Astrocyte (in vitro differentiated cells and primary cell): ENCODE measurements at regions not wholly inside any gene's neighbourhood (a gene's known extent, or its start where the extent isn't known, plus 50 kb on each side); places are given as distances from the start of the nearest gene placed in this dataset.

Source experiments
- DNase-seq: peaks from one replicate; pipeline ENCODE4 v3.0.0-alpha.2; 2010; ENCODE audit warnings: low read depth
- FAIRE-seq: peaks from 2 replicates; lab custom pipeline; 2011; peaks lifted over from hg19 to GRCh38; lab: Jason Lieb, UNC
- H2AFZ ChIP-seq: 2 replicates; pipeline ENCODE4 v1.6.0; 2012; ENCODE audit warnings: low read depth, low read length, inconsistent platforms
- H3K27ac ChIP-seq: 2 replicates; pipeline ENCODE4 v1.5.1; 2011; ENCODE audit warnings: low read depth, low read length, inconsistent platforms
- H3K27me3 ChIP-seq: 2 replicates; pipeline ENCODE4 v1.6.0; 2011; ENCODE audit warnings: low read length, inconsistent platforms; ENCODE audit not compliant: insufficient read depth
- H3K36me3 ChIP-seq: 2 replicates; pipeline ENCODE4 v1.5.1; 2011; ENCODE audit warnings: low read length, inconsistent platforms; ENCODE audit not compliant: insufficient read depth
- H3K4me1 ChIP-seq: 2 replicates; pipeline ENCODE4 v1.5.1; 2011; ENCODE audit warnings: low read length, inconsistent platforms; ENCODE audit not compliant: insufficient read depth
- H3K4me2 ChIP-seq: 2 replicates; pipeline ENCODE4 v1.6.0; 2012; ENCODE audit warnings: low read length, inconsistent platforms
- H3K4me3 ChIP-seq: 2 replicates; pipeline ENCODE4 v1.5.1; 2011; ENCODE audit warnings: low read depth, mild to moderate bottlenecking, low read length, inconsistent platforms; ENCODE audit not compliant: insufficient read depth
- H3K79me2 ChIP-seq: 2 replicates; pipeline ENCODE4 v1.6.0; 2012; ENCODE audit warnings: mild to moderate bottlenecking, low read length, inconsistent platforms; ENCODE audit not compliant: insufficient read depth
- H3K9ac ChIP-seq: 2 replicates; pipeline ENCODE4 v1.6.0; 2012; ENCODE audit warnings: mild to moderate bottlenecking, low read length, inconsistent platforms
- H3K9me3 ChIP-seq: 2 replicates; pipeline ENCODE4 v1.5.1; 2012; ENCODE audit warnings: low read depth, mild to moderate bottlenecking, low read length, inconsistent platforms; ENCODE audit not compliant: insufficient read depth
- H4K20me1 ChIP-seq: 2 replicates; pipeline ENCODE4 v1.6.0; 2012; ENCODE audit warnings: low read length, inconsistent platforms; ENCODE audit not compliant: insufficient read depth
- H3K27ac Mint-ChIP-seq: one replicate; pipeline ENCODE4 v1.8.0; 2021; ENCODE audit warnings: mild to moderate bottlenecking, mixed read lengths; ENCODE audit not compliant: unreplicated experiment
- H3K27me3 Mint-ChIP-seq: one replicate; pipeline ENCODE4 v1.8.0; 2021; ENCODE audit warnings: low read depth, mixed read lengths; ENCODE audit not compliant: unreplicated experiment
- H3K36me3 Mint-ChIP-seq: one replicate; pipeline ENCODE4 v1.8.0; 2021; ENCODE audit warnings: low read depth, mixed read lengths; ENCODE audit not compliant: unreplicated experiment
- H3K4me1 Mint-ChIP-seq: one replicate; pipeline ENCODE4 v1.8.0; 2021; ENCODE audit warnings: low read depth, mixed read lengths; ENCODE audit not compliant: unreplicated experiment
- H3K4me3 Mint-ChIP-seq: one replicate; pipeline ENCODE4 v1.8.0; 2021; ENCODE audit warnings: mild to moderate bottlenecking, moderate library complexity, mixed read lengths; ENCODE audit not compliant: unreplicated experiment
- H3K9me3 Mint-ChIP-seq: one replicate; pipeline ENCODE4 v1.8.0; 2021; ENCODE audit warnings: mild to moderate bottlenecking, mixed read lengths; ENCODE audit not compliant: unreplicated experiment
- EZH2 ChIP-seq: IDR thresholded peaks from 2 replicates; pipeline ENCODE4 v1.6.1; 2012; ENCODE audit warnings: mild to moderate bottlenecking, low read length, inconsistent platforms; ENCODE audit not compliant: insufficient read depth
- TF ChIP-seq, protein P1 (sequence below): IDR thresholded peaks from 2 replicates; pipeline ENCODE4 v1.5.1; 2011; ENCODE audit warnings: low read depth, mild to moderate bottlenecking, inconsistent platforms, low read length, moderate library complexity; ENCODE audit not compliant: insufficient read depth

DNA sequence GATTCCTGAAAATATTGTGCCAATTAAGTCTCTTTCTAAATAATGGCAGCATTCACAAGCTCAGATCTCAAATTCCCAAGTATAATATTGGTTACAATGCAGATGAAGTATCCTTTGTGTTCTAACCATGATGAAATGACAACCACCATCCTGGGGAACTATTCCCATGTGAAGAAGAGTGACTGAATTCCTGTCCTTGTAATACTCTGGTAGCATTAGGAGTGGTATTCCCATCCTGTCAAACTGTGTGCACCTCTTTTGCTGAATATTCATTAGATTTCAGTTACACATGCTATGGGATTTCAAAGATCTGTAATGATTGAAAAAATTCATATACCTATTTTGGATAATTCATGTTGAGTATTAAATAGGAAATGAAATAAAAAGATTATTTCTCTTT is 86.1 kb upstream of the SMIM30 start:
- FAIRE-seq: no peak
- Histone ChIP-seq H3K4me1 (no peaks in the 10 kb centered on the region), H3K4me2 (no peak overlapping the region), H3K27me3 (no peaks in the 10 kb centered on the region), H3K9ac (no peak overlapping the region), H3K27ac (no peak overlapping the region), H3K9me3 (no peaks in the 10 kb centered on the region), H4K20me1 (no peaks in the 10 kb centered on the region), H3K79me2 (no peaks in the 10 kb centered on the region), H3K4me3 (no peak overlapping the region), H2AFZ (no peak overlapping the region), H3K36me3 (no peaks in the 10 kb centered on the region)
- Mint-ChIP-seq H3K27ac (no peak overlapping the region), H3K9me3 (no peaks in the 10 kb centered on the region), H3K4me3 (no peak overlapping the region), H3K27me3 (peaks cover 7% of the 10 kb centered on the region), H3K36me3 (no peaks in the 10 kb centered on the region), H3K4me1 (peaks cover 8% of the 10 kb centered on the region)
- TF ChIP-seq, protein P1, sequence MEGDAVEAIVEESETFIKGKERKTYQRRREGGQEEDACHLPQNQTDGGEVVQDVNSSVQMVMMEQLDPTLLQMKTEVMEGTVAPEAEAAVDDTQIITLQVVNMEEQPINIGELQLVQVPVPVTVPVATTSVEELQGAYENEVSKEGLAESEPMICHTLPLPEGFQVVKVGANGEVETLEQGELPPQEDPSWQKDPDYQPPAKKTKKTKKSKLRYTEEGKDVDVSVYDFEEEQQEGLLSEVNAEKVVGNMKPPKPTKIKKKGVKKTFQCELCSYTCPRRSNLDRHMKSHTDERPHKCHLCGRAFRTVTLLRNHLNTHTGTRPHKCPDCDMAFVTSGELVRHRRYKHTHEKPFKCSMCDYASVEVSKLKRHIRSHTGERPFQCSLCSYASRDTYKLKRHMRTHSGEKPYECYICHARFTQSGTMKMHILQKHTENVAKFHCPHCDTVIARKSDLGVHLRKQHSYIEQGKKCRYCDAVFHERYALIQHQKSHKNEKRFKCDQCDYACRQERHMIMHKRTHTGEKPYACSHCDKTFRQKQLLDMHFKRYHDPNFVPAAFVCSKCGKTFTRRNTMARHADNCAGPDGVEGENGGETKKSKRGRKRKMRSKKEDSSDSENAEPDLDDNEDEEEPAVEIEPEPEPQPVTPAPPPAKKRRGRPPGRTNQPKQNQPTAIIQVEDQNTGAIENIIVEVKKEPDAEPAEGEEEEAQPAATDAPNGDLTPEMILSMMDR: no peak
- no peak for TF ChIP-seq EZH2
- DNase-seq: no peak

- H3K4me3 ChIP-seq: no peak overlapping the region
- Mint-ChIP-seq H3K9me3 (no peaks in the 10 kb centered on the region), H3K27me3 (peaks cover 7% of the 10 kb centered on the region), H3K36me3 (no peaks in the 10 kb centered on the region), H3K4me1 (peaks cover 20% of the 10 kb centered on the region), H3K4me3 (no peak overlapping the region), H3K27ac (no peak overlapping the region)
- no peaks in the 10 kb centered on the region for H3K9me3 ChIP-seq
- H3K4me1 ChIP-seq: peaks cover 4% of the 10 kb centered on the region
- H4K20me1 ChIP-seq: no peaks in the 10 kb centered on the region
- TF ChIP-seq EZH2: no peak
- TF ChIP-seq, protein P1: no peak
- H3K27ac ChIP-seq: no peak overlapping the region
- no peak overlapping the region for H2AFZ ChIP-seq
- no peaks in the 10 kb centered on the region for H3K36me3 ChIP-seq
- H3K79me2 ChIP-seq: no peaks in the 10 kb centered on the region
- no peaks in the 10 kb centered on the region for H3K27me3 ChIP-seq
- no peak overlapping the region for H3K4me2 ChIP-seq
- DNase-seq (no peak), FAIRE-seq (no peak)
- H3K9ac ChIP-seq: no peak overlapping the region
These were observed 83.9 kb upstream of the SMIM30 start for GRCh38 chr7:113202284-113202683.

DNA sequence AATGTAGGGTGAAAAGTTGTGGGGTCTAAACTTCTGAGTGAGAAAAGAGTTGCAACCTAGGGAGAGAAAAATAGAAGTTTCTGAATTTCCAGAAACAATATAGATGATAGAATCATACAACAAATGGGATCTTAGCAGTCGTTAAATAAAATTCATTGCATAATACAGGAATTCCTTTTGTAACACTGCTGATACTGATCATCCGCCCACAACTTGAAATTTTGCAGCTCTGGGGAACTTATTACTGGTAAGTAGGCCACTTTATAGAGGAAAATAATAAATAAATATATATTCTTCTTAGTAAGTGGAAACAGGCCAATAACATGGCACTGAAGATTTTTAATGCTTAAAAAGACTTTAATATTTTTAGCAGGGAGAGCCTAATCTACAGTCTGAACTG is 81.9 kb upstream of the SMIM30 start:
- Mint-ChIP-seq H3K36me3 (no peaks in the 10 kb centered on the region), H3K4me3 (no peak overlapping the region), H3K9me3 (no peaks in the 10 kb centered on the region), H3K27me3 (peaks cover 7% of the 10 kb centered on the region), H3K4me1 (peaks cover 26% of the 10 kb centered on the region), H3K27ac (no peak overlapping the region)
- peaks cover 4% of the 10 kb centered on the region for H3K4me1 ChIP-seq
- H3K27ac ChIP-seq: no peak overlapping the region
- no peaks in the 10 kb centered on the region for H3K9me3 ChIP-seq
- no peaks in the 10 kb centered on the region for H3K36me3 ChIP-seq
- no peaks in the 10 kb centered on the region for H3K79me2 ChIP-seq
- DNase-seq (no peak), FAIRE-seq (no peak)
- H3K9ac ChIP-seq: no peak overlapping the region
- no peak overlapping the region for H3K4me2 ChIP-seq
- H3K27me3 ChIP-seq: no peaks in the 10 kb centered on the region
- no peaks in the 10 kb centered on the region for H4K20me1 ChIP-seq
- no peak overlapping the region for H3K4me3 ChIP-seq
- TF ChIP-seq EZH2: no peak
- TF ChIP-seq, protein P1: no peak
- H2AFZ ChIP-seq: no peak overlapping the region
